GM23338 (cell line): ENCODE measurements at regions not wholly inside any gene's neighbourhood (a gene's known extent, or its start where the extent isn't known, plus 50 kb on each side); places are given as distances from the start of the nearest gene placed in this dataset.

Experiments
- ATAC-seq: fragments of 200-7000 bp; cut with Tn5 transposase; 3 replicates; pipeline ENCODE4 v1.9.1; 2020
- DNase-seq: peaks from one replicate; pipeline ENCODE4 v3.0.0-alpha.2; 2015; ENCODE audit warnings: low spot score
- H2AFZ ChIP-seq: fragments of 200-600 bp; sonication (generic); 2 replicates; pipeline ENCODE4 v1.8.0; 2016; ENCODE audit warnings: antibody characterized with exemption, mild to moderate bottlenecking, moderate library complexity
- H3F3A ChIP-seq: fragments of 200-600 bp; sonication (generic); replicated peaks from 2 replicates; pipeline ENCODE4 v1.8.0; 2017; ENCODE audit warnings: antibody characterized with exemption, mixed run types, low read depth
- H3K27ac ChIP-seq: fragments of 200-600 bp; sonication (generic); 2 replicates; pipeline ENCODE4 v1.6.1; 2016; ENCODE audit warnings: low read depth
- H3K27me3 ChIP-seq: fragments of 200-600 bp; sonication (generic); 2 replicates; pipeline ENCODE4 v1.8.0; 2016; ENCODE audit warnings: mild to moderate bottlenecking, mixed run types, moderate library complexity; ENCODE audit not compliant: insufficient read depth
- H3K36me3 ChIP-seq: fragments of 200-600 bp; sonication (generic); 2 replicates; pipeline ENCODE4 v1.8.0; 2016; ENCODE audit warnings: mild to moderate bottlenecking; ENCODE audit not compliant: insufficient read depth
- H3K4me1 ChIP-seq: fragments of 200-600 bp; sonication (generic); 2 replicates; pipeline ENCODE4 v1.8.0; 2016; ENCODE audit warnings: mild to moderate bottlenecking, moderate library complexity; ENCODE audit not compliant: insufficient read depth
- H3K4me2 ChIP-seq: fragments of 200-600 bp; sonication (generic); 2 replicates; pipeline ENCODE4 v1.7.1; 2017; ENCODE audit warnings: mixed run types
- H3K4me3 ChIP-seq: fragments of 200-600 bp; sonication (generic); 2 replicates; pipeline ENCODE4 v1.6.1; 2016; ENCODE audit warnings: mixed run types
- H3K79me2 ChIP-seq: fragments of 200-600 bp; sonication (generic); replicated peaks from 2 replicates; pipeline ENCODE4 v1.8.0; 2017; ENCODE audit warnings: mild to moderate bottlenecking; ENCODE audit not compliant: insufficient read depth
- H3K9me2 ChIP-seq: fragments of 200-600 bp; sonication (generic); 2 replicates; pipeline ENCODE4 v1.8.0; 2017; ENCODE audit not compliant: insufficient read depth
- H4K20me1 ChIP-seq: fragments of 200-600 bp; sonication (generic); replicated peaks from 2 replicates; pipeline ENCODE4 v1.8.0; 2017; ENCODE audit warnings: mild to moderate bottlenecking; ENCODE audit not compliant: insufficient read depth
- H3K27ac Mint-ChIP-seq: 2 replicates; pipeline ENCODE4 v1.8.0; 2020; ENCODE audit warnings: inconsistent platforms, mild to moderate bottlenecking, moderate library complexity, mixed read lengths
- H3K27me3 Mint-ChIP-seq: 3 replicates; pipeline ENCODE4 v1.8.0; 2022; ENCODE audit warnings: low read depth, mild to moderate bottlenecking, moderate library complexity, mixed read lengths, inconsistent platforms; ENCODE audit not compliant: insufficient read depth, poor library complexity
- H3K36me3 Mint-ChIP-seq: 3 replicates; pipeline ENCODE4 v1.8.0; 2021; ENCODE audit warnings: low read depth, mild to moderate bottlenecking, inconsistent platforms, moderate library complexity, mixed read lengths
- H3K4me1 Mint-ChIP-seq: 3 replicates; pipeline ENCODE4 v1.8.0; 2020; ENCODE audit warnings: mild to moderate bottlenecking, inconsistent platforms, mixed read lengths
- H3K4me3 Mint-ChIP-seq: 3 replicates; pipeline ENCODE4 v1.8.0; 2021; ENCODE audit warnings: moderate library complexity, mild to moderate bottlenecking, inconsistent platforms, mixed read lengths
- H3K9me3 Mint-ChIP-seq: 3 replicates; pipeline ENCODE4 v1.8.0; 2020; ENCODE audit warnings: moderate library complexity, mild to moderate bottlenecking, inconsistent platforms, mixed read lengths
- CTCF ChIP-seq, 2 experiments: fragments of 200-600 bp in 1 of 2; sonication (generic) in 1 of 2; conservative IDR thresholded peaks; 2 replicates each; pipeline versions ENCODE4 v1.5.1 to v1.6.1; 2016 to 2017; ENCODE audit warnings: antibody characterized with exemption in 2 of 2, low read depth in 2 of 2, mild to moderate bottlenecking in 2 of 2, moderate library complexity in 1 of 2
- EZH2 ChIP-seq: fragments of 200-600 bp; sonication (generic); IDR thresholded peaks from one replicate; pipeline ENCODE4 v1.8.0; 2017; ENCODE audit warnings: antibody characterized with exemption, mild to moderate bottlenecking, low read depth; ENCODE audit not compliant: unreplicated experiment
- EZH2phosphoT487 ChIP-seq: fragments of 200-600 bp; sonication (generic); IDR thresholded peaks from one replicate; pipeline ENCODE4 v1.8.1; 2018; ENCODE audit warnings: antibody characterized with exemption; ENCODE audit not compliant: unreplicated experiment
- JUNB ChIP-seq: IDR thresholded peaks from one replicate; pipeline ENCODE4 v1.6.1; 2016; ENCODE audit warnings: antibody characterized with exemption; ENCODE audit not compliant: unreplicated experiment
- NANOG ChIP-seq: IDR thresholded peaks from 2 replicates; pipeline ENCODE4 v1.6.1; 2016; ENCODE audit warnings: antibody characterized with exemption, borderline replicate concordance
- POLR2AphosphoS5 ChIP-seq: IDR thresholded peaks from 2 replicates; pipeline ENCODE4 v1.6.1; 2016; ENCODE audit warnings: antibody characterized with exemption, low read depth
- REST ChIP-seq: IDR thresholded peaks from one replicate; pipeline ENCODE4 v1.6.1; 2018; ENCODE audit warnings: antibody characterized with exemption; ENCODE audit not compliant: unreplicated experiment
- ZNF114 ChIP-seq: fragments of 250-450 bp; sonication (Bioruptor Pico); IDR thresholded peaks from 2 replicates; pipeline ENCODE4 v1.5.0; 2020; ENCODE audit warnings: mild to moderate bottlenecking, moderate library complexity
- ZNF331 ChIP-seq: fragments of 250-450 bp; sonication (Bioruptor Pico); IDR thresholded peaks from 2 replicates; pipeline ENCODE4 v1.5.0; 2020; ENCODE audit warnings: low read depth, mild to moderate bottlenecking, moderate library complexity
- ZNF462 ChIP-seq: fragments of 250-450 bp; sonication (Bioruptor Pico); IDR thresholded peaks from 2 replicates; pipeline ENCODE4 v1.5.0; 2020; ENCODE audit warnings: mild to moderate bottlenecking, moderate library complexity

- Mint-ChIP-seq H3K27me3 (no peaks in the 10 kb centered on the region), H3K27ac (no peak overlapping the region), H3K9me3 (no peaks in the 10 kb centered on the region), H3K4me1 (no peaks in the 10 kb centered on the region; the same call in 2 of the 3 replicates), H3K36me3 (no peaks in the 10 kb centered on the region), H3K4me3 (no peak overlapping the region)
- Histone ChIP-seq H3K27ac (no peak overlapping the region), H3K27me3 (no peaks in the 10 kb centered on the region), H3K4me3 (no peak overlapping the region), H3K4me2 (no peak overlapping the region), H3K79me2 (no peaks in the 10 kb centered on the region), H4K20me1 (no peaks in the 10 kb centered on the region), H3F3A (no peaks in the 10 kb centered on the region), H3K4me1 (no peaks in the 10 kb centered on the region), H3K9me2 (no peaks in the 10 kb centered on the region), H3K36me3 (no peaks in the 10 kb centered on the region), H2AFZ (no peak overlapping the region; the same call in 1 of the 2 replicates)
- TF ChIP-seq REST (no peak), POLR2AphosphoS5 (no peak), EZH2phosphoT487 (no peak), JUNB (no peak), EZH2 (no peak), ZNF331 (CRISPR knock-in tag) (no peak), ZNF114 (CRISPR knock-in tag) (no peak)
- ATAC-seq (no peak), DNase-seq (no peak)
Observed at GRCh38 chr14:22124073-22124613, 450.5 kb upstream of the OR4E1 start.

- no peak overlapping the region for H3K4me2 ChIP-seq
- no peaks in the 10 kb centered on the region for H3K9me2 ChIP-seq
- no peak for DNase-seq
- Mint-ChIP-seq H3K27ac (no peak overlapping the region), H3K9me3 (no peaks in the 10 kb centered on the region), H3K36me3 (no peaks in the 10 kb centered on the region), H3K4me3 (no peak overlapping the region), H3K27me3 (no peaks in the 10 kb centered on the region), H3K4me1 (peaks cover 2% of the 10 kb centered on the region; the same call in 1 of the 3 replicates)
- no peak for ATAC-seq
- H4K20me1 ChIP-seq: no peaks in the 10 kb centered on the region
- H2AFZ ChIP-seq: peak overlapping the region; percentile 30; the same call in 1 of the 2 replicates
- no peak overlapping the region for H3K27ac ChIP-seq
- no peaks in the 10 kb centered on the region for H3K4me1 ChIP-seq
- H3K36me3 ChIP-seq: no peaks in the 10 kb centered on the region
- no peaks in the 10 kb centered on the region for H3K79me2 ChIP-seq
- no peaks in the 10 kb centered on the region for H3K27me3 ChIP-seq
- no peak overlapping the region for H3K4me3 ChIP-seq
- H3F3A ChIP-seq: no peaks in the 10 kb centered on the region
- TF ChIP-seq ZNF462 (CRISPR knock-in tag): no peak
- TF ChIP-seq ZNF114 (CRISPR knock-in tag): no peak
- TF ChIP-seq CTCF (conservative IDR thresholded peaks at IDR 0.05; ENCODE audit: low read depth in 2 of 2): no peak
- TF ChIP-seq NANOG: no peak
- TF ChIP-seq JUNB: no peak
Observed at GRCh38 chr14:22122829-22123560, 449.4 kb upstream of the OR4E1 start.
